ENCODE measurements at regions not wholly inside any gene's neighbourhood (a gene's known extent, or its start where the extent isn't known, plus 50 kb on each side); places are given as distances from the start of the nearest gene placed in this dataset.

- TF ChIP-seq EZH2phosphoT487 (IDR thresholded peaks at IDR 0.05; ENCODE audit: borderline replicate concordance) (no peak), EGR1 (IDR thresholded peaks at IDR 0.05; ENCODE audit: low read depth) (no peak), ELF1 (IDR thresholded peaks at IDR 0.05; ENCODE audit: borderline replicate concordance, low read depth) (no peak), CEBPB (IDR thresholded peaks at IDR 0.05; ENCODE audit: low read depth) (no peak)
Measured at GRCh38 chr16:80896776-80897175, 92.4 kb upstream of the CDYL2 start (continued).

GRCh38 chr16:80894091-80894490 lies 89.7 kb upstream of the CDYL2 start:
- BruUV-seq (replicated peaks): no TSS peak
- peaks cover 11% of the 10 kb centered on the region; the same call in 1 of the 2 replicates for H3K27me3 ChIP-seq (ENCODE audit: insufficient read depth, low read length)
- TF ChIP-seq YY1 (IDR thresholded peaks at IDR 0.05; ENCODE audit: extremely low read depth, insufficient replicate concordance, low read depth, low read length): no peak
- TF ChIP-seq POLR2AphosphoS5 (IDR thresholded peaks at IDR 0.05; ENCODE audit: low read depth, low read length): no peak
- no peak for TF ChIP-seq CTCF (IDR thresholded peaks at IDR 0.05 in 2 of 3, conservative IDR thresholded peaks at IDR 0.05 in 1 of 3; ENCODE audit: borderline replicate concordance in 1 of 3, insufficient read depth in 1 of 3, low read depth in 2 of 3, low read length in 2 of 3)
- no peak for TF ChIP-seq MAX (IDR thresholded peaks at IDR 0.05)
- no peak for TF ChIP-seq TCF7L2 (IDR thresholded peaks at IDR 0.05; ENCODE audit: borderline replicate concordance, extremely low read depth, insufficient read depth, insufficient read length)
- no peak for TF ChIP-seq SRF (IDR thresholded peaks at IDR 0.05; ENCODE audit: low read depth)
- no peak for TF ChIP-seq EGR1 (IDR thresholded peaks at IDR 0.05; ENCODE audit: low read depth)
- no peak for TF ChIP-seq CBX3 (IDR thresholded peaks at IDR 0.05; ENCODE audit: low read depth)
- TF ChIP-seq POLR2A (IDR thresholded peaks at IDR 0.05; ENCODE audit: borderline replicate concordance, extremely low read depth, insufficient read depth, insufficient read length): no peak
- no peak for TF ChIP-seq CEBPB (IDR thresholded peaks at IDR 0.05; ENCODE audit: low read depth)
- TF ChIP-seq RAD21 (IDR thresholded peaks at IDR 0.05; ENCODE audit: low read depth): no peak
- TF ChIP-seq REST (IDR thresholded peaks at IDR 0.05; ENCODE audit: low read depth): no peak
- TF ChIP-seq ZBTB33 (IDR thresholded peaks at IDR 0.05; ENCODE audit: extremely low read depth, insufficient replicate concordance, low read length): no peak
- no peak for TF ChIP-seq EZH2 (IDR thresholded peaks at IDR 0.05)
- TF ChIP-seq ZFX (IDR thresholded peaks at IDR 0.05): no peak
- no peak for TF ChIP-seq SP1 (IDR thresholded peaks at IDR 0.05; ENCODE audit: low read depth)
- no peak for TF ChIP-seq EZH2phosphoT487 (IDR thresholded peaks at IDR 0.05; ENCODE audit: borderline replicate concordance)
- TF ChIP-seq ELF1 (IDR thresholded peaks at IDR 0.05; ENCODE audit: borderline replicate concordance, low read depth): no peak
- no peak for TF ChIP-seq SIN3A (IDR thresholded peaks at IDR 0.05; ENCODE audit: low read depth)

More at GRCh38 chr16:80894091-80894490, 89.7 kb upstream of the CDYL2 start:
- no peak overlapping the region for H3K9ac ChIP-seq (ENCODE audit: low read length)
- H3K9me2 ChIP-seq (ENCODE audit: insufficient read depth): no peaks in the 10 kb centered on the region
- no peak for DNase-seq (ENCODE audit: low read depth, low spot score)
- intact Hi-C loops (cut with micrococcal nuclease): no loop called here
- CTCF ChIA-PET: no interaction called here
- RAD21 ChIA-PET (ENCODE audit: low non-redundant PET in 1 of 2, low total read pairs in 2 of 2, uncharacterized antibody in 2 of 2, unreplicated experiment in 2 of 2): no interaction called here
- H3K4me1 ChIP-seq (ENCODE audit: control insufficient read depth in 1 of 2, insufficient read depth in 2 of 2, low read length in 2 of 2): no peaks in the 10 kb centered on the region
- H3K79me2 ChIP-seq (ENCODE audit: insufficient read depth, low read length): no peaks in the 10 kb centered on the region
- no peak for ATAC-seq
- no peaks in the 10 kb centered on the region for H3K9me3 ChIP-seq (ENCODE audit: control insufficient read depth in 1 of 2, insufficient read depth in 1 of 2, low read depth in 1 of 2, low read length in 2 of 2)
- H4K20me1 ChIP-seq (ENCODE audit: insufficient read depth): no peaks in the 10 kb centered on the region
- H3K27ac ChIP-seq (ENCODE audit: low read depth, low read length): no peak overlapping the region
- H3K4me3 ChIP-seq (replicated peaks in 1 of 2; ENCODE audit: low read depth in 1 of 2, low read length in 2 of 2): no peak overlapping the region
- H3K36me3 ChIP-seq (ENCODE audit: control insufficient read depth in 1 of 2, insufficient read depth in 2 of 2, low read length in 2 of 2): no peaks in the 10 kb centered on the region
- no peak overlapping the region for H2AFZ ChIP-seq (ENCODE audit: low read depth, low read length, poor library complexity, severe bottlenecking)
- POLR2A ChIA-PET: no interaction called here
- H3K4me2 ChIP-seq (ENCODE audit: low read length): no peak overlapping the region

Data from HCT116 (cell line).